ENCODE measurements at regions not wholly inside any gene's neighbourhood (a gene's known extent, or its start where the extent isn't known, plus 50 kb on each side); places are given as distances from the start of the nearest gene placed in this dataset.

DNA sequence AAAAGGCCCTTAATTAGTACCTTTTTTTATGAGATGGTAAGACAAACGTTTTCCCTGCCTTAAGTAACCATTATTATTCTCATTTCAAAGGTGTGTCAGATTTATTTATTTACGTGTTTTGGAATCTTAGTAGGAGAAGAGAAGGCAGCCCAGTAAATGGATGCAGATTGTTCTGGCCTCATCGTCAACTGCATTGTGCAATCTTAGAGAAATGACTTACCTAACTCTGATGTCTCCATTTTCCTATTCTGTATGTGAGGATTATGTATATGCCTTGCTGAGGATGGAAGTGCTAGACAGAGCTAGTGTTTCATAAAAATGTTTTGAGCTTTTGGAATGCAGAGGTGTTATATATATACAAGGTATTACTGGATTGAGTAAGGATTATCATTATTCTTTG, 97.0 kb upstream of the JAG1 start:
- DNase-seq (ENCODE audit: low spot score): no peak

DNA sequence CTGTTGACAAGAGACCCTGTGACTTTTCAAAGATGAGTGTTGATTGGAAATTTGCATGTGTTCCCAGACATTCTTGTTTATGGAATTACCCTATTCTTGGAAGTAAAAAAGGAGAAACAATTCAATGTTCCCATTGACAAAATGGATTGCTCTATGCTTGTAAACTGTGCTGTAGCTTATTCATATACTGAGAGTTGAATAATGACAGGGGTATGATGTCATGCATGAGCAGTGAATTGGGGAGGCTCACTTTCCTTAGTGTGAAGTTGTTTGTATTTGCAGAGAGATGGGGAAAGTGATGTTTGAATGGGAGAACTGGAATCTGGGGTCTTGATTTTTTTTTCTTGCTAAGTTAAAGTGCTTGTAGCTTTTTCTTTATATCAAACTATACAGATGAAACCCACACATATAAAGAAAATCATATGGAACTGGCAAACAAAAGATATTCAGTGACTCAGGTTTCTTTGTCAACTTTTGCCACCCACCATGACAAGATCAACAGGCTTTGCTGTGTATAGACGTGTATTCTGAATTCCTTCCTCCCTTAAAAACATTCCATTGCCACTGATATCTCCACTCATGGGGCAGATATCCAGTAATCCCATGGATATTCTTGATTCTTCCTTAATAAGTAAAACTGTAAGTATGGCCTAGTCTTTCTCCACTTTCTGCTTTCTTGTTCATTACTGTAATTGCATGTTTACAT, 97.8 kb upstream of the JAG1 start:
- DNase-seq (ENCODE audit: low spot score): no peak

GRCh38 chr20:10774357-10774943, 100.7 kb upstream of the JAG1 start:
- DNase-seq (ENCODE audit: low spot score): no peak

DNA sequence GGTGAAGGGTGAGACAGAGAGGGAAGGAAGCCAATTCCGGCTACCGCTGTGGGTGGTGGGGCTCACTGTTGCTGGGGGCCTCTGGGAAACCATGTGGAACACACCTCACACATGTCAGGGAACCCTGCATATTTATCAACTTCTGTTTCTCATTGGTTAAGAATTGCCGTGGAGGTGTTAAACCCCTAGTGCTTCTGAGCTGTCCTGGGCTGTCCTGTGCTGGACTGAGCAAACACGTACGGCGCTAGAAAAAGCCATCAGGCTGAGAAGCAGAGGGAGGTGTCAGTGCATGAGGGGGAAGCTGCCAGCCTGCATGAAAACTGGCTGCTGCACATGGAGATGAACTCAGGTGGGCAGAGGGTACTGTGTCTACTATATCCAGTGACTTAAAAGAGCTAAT, 103.9 kb upstream of the JAG1 start:
- no peak for DNase-seq (ENCODE audit: low spot score)

DNA sequence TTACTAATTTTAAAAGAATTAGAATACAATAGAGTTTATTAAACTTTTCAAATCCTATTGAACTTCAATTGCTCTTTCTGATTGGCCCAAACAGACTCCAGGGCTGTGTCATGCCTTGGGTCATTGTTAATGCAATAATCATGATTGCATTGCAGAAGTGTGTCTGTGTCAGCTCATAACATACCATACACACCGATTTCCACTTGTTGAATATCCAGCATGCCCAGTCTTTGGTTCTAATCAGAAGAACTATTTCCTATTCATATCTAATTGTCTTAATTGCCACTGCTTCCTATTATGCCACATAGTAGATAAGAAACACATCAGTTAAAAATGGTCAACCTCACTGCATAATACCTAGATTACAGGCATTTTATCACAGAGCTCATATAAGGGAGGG, 106.1 kb upstream of the JAG1 start:
- no peak for DNase-seq (ENCODE audit: low spot score)

DNA sequence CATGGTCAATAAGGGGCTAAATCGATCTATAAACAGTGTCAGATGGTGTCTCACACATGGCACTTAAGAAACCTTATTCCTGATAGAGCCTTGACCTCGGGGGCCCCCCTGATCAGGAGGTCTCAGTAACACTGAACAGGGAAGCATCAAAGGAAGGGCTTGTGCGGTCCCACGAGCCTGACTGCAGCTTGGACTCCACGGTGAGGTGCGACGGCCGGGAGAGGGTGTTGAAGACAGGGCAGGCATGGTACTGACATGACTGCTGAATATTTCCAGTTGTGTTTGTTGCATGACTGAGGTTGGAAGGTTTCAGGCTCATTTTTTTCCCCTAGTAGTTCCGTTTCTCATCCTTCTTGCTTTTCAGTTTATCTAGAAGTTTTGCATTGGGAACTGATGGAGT, 107.1 kb upstream of the JAG1 start:
- DNase-seq (ENCODE audit: low spot score): no peak

GRCh38 chr20:10781526-10781925, 107.7 kb upstream of the JAG1 start:
- DNase-seq (ENCODE audit: low spot score): no peak

DNA sequence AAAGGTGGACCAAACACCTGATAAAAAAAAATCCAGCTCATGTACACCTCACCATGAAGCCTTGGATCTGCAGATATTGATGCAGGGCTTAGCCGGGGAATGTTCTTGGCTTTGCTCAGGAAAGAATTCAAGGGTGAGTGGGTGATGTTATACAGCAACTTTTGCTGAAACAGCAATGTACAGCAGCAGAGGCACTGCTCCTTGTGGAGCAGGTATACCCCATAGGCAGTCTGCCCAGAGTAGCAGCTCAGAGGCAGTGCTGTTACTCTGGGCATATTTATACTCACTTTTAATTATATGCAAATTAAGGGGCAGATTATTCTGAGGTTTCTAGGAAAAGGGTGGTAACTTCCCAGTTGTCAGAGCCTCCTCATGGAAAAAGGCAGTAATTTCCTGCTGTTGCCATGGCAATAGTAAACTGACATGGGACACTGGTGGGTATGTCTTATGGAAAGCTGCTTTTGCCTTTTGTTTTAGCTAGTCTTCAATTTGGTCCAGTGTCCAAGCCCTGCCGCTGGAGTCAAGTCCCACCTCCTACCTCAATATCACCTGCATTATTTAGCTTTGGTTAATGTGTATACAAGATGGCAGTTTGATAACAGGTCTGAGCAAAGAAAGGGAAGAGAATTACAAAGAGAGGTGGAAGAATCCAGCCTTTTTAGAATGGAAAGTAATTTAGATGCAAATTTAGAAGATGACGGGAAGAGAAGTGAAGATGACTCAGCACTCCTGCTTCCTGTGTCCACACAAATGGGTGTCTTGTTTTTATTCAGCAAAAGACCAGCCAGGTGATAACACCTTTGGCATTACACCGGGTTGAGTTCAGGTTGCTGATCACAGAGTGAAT, 110.1 kb upstream of the JAG1 start:
- DNase-seq (ENCODE audit: low spot score): no peak

- no peak for DNase-seq (ENCODE audit: low spot score)
These were observed 110.9 kb upstream of the JAG1 start for GRCh38 chr20:10784554-10785183.

DNA sequence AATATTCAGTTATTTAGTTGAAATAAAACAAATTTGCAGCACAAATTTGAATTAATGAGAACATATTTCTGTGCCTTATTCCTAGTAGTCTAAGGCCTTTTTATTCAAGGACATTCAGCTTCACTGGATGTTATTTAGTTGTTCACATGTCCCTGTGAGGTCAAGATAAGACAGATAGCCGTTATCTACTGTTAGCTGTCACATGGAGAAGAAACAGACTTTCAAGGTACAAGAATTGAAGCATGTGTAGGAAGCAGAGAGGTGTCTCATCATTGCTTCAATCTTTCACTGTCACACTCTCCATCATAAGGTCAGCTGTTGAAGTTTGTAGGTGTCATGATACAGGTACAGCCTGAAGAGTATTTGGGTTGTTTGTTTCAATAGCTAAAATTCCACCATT, 112.9 kb upstream of the JAG1 start:
- DNase-seq (ENCODE audit: low spot score): no peak

DNA sequence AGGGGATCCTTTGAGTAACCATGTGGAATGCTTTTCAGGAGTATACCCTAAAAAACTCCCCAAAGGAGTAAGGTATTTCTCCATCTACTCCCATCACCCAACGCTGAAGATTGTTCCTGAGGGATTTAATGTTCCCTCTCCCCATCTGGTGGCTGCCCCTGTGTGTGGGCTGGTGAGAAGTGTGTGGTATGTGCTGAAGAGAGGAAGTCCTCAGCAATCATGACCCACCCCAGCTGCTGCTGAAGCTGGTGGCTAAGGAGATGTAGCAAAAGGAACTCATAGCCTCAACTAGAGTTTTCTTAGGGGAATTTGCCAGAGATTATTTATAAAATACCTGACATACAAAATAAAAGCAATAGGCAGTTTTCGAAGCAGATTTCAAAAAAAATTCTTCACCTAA, 114.3 kb upstream of the JAG1 start:
- no peak for DNase-seq (ENCODE audit: low spot score)

DNA sequence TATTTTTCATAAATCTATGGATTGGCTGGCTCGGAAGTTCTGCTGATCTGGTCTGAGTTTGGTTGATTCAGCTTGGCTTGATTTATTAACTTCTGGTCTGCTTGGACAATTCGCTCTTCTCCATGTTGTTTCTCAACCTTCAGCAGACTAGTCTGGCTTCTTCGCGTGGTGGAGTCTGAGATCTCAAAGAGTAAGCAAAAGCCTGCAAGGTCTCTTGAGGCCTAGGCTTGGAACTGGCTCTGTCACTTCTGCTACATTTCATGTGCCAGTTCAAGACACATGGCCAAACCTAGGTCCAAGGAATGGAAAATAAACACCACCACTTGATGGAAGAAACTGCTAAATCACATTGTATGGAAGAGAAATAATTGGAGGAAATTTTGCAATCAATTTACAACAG, 115.1 kb upstream of the JAG1 start:
- no peak for DNase-seq (ENCODE audit: low spot score)

- DNase-seq (ENCODE audit: low spot score): no peak
These were observed 115.6 kb upstream of the JAG1 start for GRCh38 chr20:10789386-10789785.

- DNase-seq (ENCODE audit: low spot score): no peak
These were observed 116.2 kb upstream of the JAG1 start for GRCh38 chr20:10790013-10790412.

- DNase-seq (ENCODE audit: low spot score): peak; percentile 51
These were observed 118.5 kb upstream of the JAG1 start for GRCh38 chr20:10792291-10792690.

DNA sequence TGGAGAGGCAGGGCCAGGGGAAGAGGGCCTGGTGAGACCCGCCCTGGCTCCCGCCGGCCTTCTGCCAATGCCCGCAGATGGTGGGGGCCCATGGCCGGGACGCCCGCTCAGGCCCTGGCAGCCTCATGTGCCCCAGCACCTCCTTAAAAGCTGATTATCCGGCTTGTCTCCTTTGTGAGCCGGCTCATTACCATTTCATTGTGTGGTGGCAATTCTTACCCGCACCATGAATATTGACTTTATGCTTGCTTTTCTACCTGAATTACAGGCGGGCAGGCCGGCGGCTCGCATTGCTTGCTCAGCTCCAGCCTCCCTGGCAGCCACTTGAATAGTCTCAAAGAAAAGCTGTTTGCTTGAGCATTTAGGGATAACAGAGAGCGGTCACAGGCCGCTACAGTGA, 120.0 kb upstream of the JAG1 start:
- no peak for DNase-seq (ENCODE audit: low spot score)

DNA sequence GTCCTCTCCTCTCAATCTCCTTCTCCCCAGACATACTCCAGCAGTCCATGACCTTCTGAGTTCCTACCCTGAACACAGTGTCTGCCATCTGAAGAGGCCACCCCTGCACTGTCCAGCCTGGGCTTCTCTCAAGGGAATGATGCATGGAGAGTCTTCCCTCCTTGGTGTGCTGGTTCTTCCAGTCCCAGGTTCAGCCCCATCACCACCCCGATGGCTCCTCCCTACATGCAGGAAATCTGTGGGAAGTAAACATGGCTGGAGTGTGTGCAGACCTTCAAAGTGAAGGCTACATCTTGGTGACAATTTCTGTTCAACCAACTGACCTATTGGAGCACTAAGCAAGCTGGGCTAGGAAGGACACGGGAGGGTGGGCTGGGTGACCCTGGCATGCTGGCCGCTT, 121.0 kb upstream of the JAG1 start:
- no peak for DNase-seq (ENCODE audit: low spot score)

DNA sequence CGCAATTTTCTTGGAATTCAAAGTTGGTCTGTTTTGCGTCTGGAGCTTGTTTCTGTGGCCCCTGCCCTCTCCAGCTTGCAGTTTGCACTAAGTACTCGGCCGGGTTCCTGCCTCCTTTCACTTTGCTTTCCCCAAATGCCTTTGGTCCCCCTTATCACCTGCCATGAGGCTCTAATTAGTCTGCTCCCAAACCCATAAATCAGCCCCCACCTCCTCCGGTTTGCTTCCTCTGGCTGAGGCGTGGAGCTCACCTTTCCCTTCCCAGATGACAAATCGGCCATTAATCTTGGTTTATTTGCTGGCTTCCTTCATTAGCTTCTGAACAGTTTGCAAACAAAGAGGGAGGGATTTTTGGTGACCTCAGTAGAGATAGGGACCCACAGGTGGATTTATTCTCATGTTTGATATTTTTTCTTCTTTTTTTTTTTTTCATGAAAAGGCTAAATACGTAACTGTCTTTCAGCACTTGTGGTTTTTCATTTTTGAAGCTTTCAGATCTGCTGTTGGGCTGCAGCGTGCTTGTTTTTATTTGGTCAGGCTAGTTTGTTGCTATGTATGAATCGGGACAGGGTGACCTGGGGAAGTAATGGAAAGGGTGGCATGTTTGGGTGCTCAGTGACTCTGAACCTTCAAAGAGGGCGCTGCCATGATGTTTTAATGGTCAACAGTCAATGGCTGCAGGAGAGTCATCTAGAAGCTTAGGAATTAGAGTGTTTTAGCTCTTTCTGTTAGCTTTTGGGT, 121.7 kb upstream of the JAG1 start:
- DNase-seq (ENCODE audit: low spot score): no peak

- no peak for DNase-seq (ENCODE audit: low spot score)
These were observed 125.0 kb upstream of the JAG1 start for GRCh38 chr20:10798811-10799210.

- no peak for DNase-seq (ENCODE audit: low spot score)
These were observed 125.9 kb upstream of the JAG1 start for GRCh38 chr20:10799735-10800134.

DNA sequence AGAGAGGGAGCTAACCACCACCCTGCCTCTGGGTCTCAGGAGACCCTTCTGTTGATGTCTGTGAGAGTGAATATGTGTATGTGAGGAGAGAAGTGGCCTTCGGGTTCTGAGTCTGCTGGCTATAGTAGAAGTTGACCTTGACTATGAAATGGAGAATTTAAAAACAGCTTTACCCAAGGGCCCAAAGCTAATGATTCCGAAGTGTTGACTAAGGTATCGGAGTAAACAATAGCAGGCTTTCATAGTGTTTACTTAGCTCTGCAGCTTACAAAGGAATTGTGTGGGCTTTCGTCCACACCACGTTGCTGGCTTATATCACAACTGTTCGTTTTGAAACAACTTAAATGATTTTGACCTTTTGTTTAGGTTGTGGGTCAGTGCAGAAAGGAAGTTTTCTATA, 126.5 kb upstream of the JAG1 start:
- no peak for DNase-seq (ENCODE audit: low spot score)

DNA sequence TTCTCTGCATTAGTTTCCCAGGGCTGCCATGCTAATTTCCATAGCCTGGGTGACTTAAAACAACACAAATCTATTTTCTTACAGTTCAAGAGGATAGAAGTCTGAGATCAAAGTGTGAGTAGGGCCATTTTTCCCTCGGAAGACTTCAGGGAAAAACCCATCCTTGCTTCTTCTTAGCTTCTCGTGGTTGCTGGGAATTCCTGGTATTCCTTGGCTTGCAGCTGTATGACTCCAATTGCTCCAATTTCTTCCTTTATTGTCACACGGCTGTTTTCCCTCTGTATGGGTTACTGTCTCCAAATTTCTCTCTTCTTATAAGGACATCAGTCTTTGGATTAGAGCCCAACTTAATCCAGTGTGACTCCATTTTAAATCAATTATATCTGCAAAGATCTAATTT, 128.4 kb upstream of the JAG1 start:
- no peak for DNase-seq (ENCODE audit: low spot score)
